Astrocyte of the cerebellum (primary cell): ENCODE measurements at regions not wholly inside any gene's neighbourhood (a gene's known extent, or its start where the extent isn't known, plus 50 kb on each side); places are given as distances from the start of the nearest gene placed in this dataset.

ENCODE experiments used
- DNase-seq: peaks from one replicate; pipeline ENCODE4 v3.0.0-alpha.2; 2011; ENCODE audit warnings: low read depth
- H3K4me3 ChIP-seq: 2 replicates; pipeline ENCODE4 v1.5.1; 2011; ENCODE audit warnings: mild to moderate bottlenecking, low read depth, low read length, moderate library complexity
- CTCF ChIP-seq: IDR thresholded peaks from 2 replicates; pipeline ENCODE4 v1.5.1; 2012; ENCODE audit warnings: low read length, low read depth, moderate library complexity, mild to moderate bottlenecking; ENCODE audit errors: missing control alignments
- in situ Hi-C: cut with HindIII; loops from 2 replicates; pipeline ENCODE4 v1.10.0; 2017; ENCODE audit warnings: low sequenced_read_pairs

- no peak overlapping the region for H3K4me3 ChIP-seq
- in situ Hi-C loops = no loop called here
- no peak for TF ChIP-seq CTCF
- no peak for DNase-seq
Observed at GRCh38 chr10:128258421-128258976, 132.3 kb upstream of the MKI67 start.

GRCh38 chr10:128263891-128264688, 137.9 kb upstream of the MKI67 start:
- peak; percentile 64 for TF ChIP-seq CTCF
- in situ Hi-C loops = no loop called here
- peak; percentile 15 for DNase-seq
- H3K4me3 ChIP-seq = no peak overlapping the region

GRCh38 chr10:128265596-128265995, 139.4 kb upstream of the MKI67 start:
- no peak for DNase-seq
- no peak overlapping the region for H3K4me3 ChIP-seq
- TF ChIP-seq CTCF = no peak
- in situ Hi-C loops = no loop called here

- in situ Hi-C loops = no loop called here
- no peak for TF ChIP-seq CTCF
- no peak overlapping the region for H3K4me3 ChIP-seq
- no peak for DNase-seq
Observed at GRCh38 chr10:128267581-128267980, 141.4 kb upstream of the MKI67 start.

- DNase-seq = no peak
- in situ Hi-C loops = no loop called here
- TF ChIP-seq CTCF = peak; percentile 38
- H3K4me3 ChIP-seq = no peak overlapping the region
Observed at GRCh38 chr10:128268015-128268722, 141.9 kb upstream of the MKI67 start.

GRCh38 chr10:128274938-128275337, 148.7 kb upstream of the MKI67 start:
- in situ Hi-C loops = no loop called here

More at GRCh38 chr10:128274938-128275337, 148.7 kb upstream of the MKI67 start:
- no peak overlapping the region for H3K4me3 ChIP-seq
- DNase-seq = no peak
- TF ChIP-seq CTCF = no peak
